Uterus (tissue), 2 donors: ENCODE measurements at regions not wholly inside any gene's neighbourhood (a gene's known extent, or its start where the extent isn't known, plus 50 kb on each side); places are given as distances from the start of the nearest gene placed in this dataset.

ENCODE experiments used
- CTCF ChIP-seq, 4 experiments: fragments of 200-600 bp in 2 of 4; fragments of 450-650 bp in 2 of 4; sonication (generic) in 2 of 4; IDR thresholded peaks; one replicate each; pipeline ENCODE4 v1.5.1; 2016 to 2019; ENCODE audit warnings: antibody characterized with exemption in 4 of 4, mild to moderate bottlenecking in 2 of 4, moderate library complexity in 1 of 4
- POLR2A ChIP-seq, 2 donors: fragments of 450-650 bp; IDR thresholded peaks; one replicate each; pipeline ENCODE4 v1.6.1; 2016; ENCODE audit warnings: antibody characterized with exemption in 2 of 2, mild to moderate bottlenecking in 1 of 2, moderate library complexity in 1 of 2

DNA sequence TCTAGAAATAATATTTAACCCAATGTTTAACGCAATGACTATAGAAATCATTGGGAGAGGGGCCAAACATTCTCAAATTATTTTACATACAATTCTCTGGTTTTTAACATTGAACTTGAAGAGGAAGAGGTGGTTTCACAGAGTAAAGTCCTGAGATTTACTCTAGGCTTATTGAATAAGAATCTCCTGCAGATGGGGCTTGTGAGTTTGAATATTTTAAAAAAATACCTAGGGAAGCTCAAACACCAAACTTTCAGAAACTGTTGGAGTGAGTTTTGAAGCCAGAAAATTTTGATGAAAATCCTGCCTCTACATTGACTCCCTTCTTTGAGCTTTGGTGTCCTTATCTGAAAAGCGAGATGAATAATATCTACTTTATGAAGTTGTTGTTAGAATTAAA is 906.6 kb downstream of the TUSC7 start:
- no peak for TF ChIP-seq CTCF (IDR thresholded peaks at IDR 0.05)
- no peak for TF ChIP-seq POLR2A (IDR thresholded peaks at IDR 0.05)
